ENCODE measurements at regions not wholly inside any gene's neighbourhood (a gene's known extent, or its start where the extent isn't known, plus 50 kb on each side); places are given as distances from the start of the nearest gene placed in this dataset.

GRCh38 chr20:40967700-40968099, 60.9 kb upstream of the TOP1 start (continued):
- no peak for TF ChIP-seq PBX2 (CRISPR knock-in tag; IDR thresholded peaks at IDR 0.05; ENCODE audit: low read depth)
- TF ChIP-seq PBX2 (tag; conservative IDR thresholded peaks at IDR 0.05; ENCODE audit: low read depth): no peak
- TF ChIP-seq GABPB1 (CRISPR knock-in tag; IDR thresholded peaks at IDR 0.05): no peak
- TF ChIP-seq FOXA3 (CRISPR knock-in tag; conservative IDR thresholded peaks at IDR 0.05 in 1 of 2, IDR thresholded peaks at IDR 0.05 in 1 of 2): no peak
- no peak for TF ChIP-seq MYNN (IDR thresholded peaks at IDR 0.05)
- TF ChIP-seq MYNN (CRISPR knock-in tag; IDR thresholded peaks at IDR 0.05): no peak
- TF ChIP-seq BCLAF1 (IDR thresholded peaks at IDR 0.05; ENCODE audit: borderline replicate concordance in 1 of 2, control insufficient read depth in 1 of 2, low read depth in 2 of 2, low read length in 1 of 2): no peak

Measured in K562 (cell line).